OCI-LY3 (cell line): ENCODE measurements at regions not wholly inside any gene's neighbourhood (a gene's known extent, or its start where the extent isn't known, plus 50 kb on each side); places are given as distances from the start of the nearest gene placed in this dataset.

Experiments used
- H2AFZ ChIP-seq: fragments of 200-600, 300-600 bp; shearing (Covaris generic); 2 replicates; pipeline ENCODE4 v1.6.0; 2014; ENCODE audit warnings: antibody characterized with exemption, low read depth, low read length
- H3K27ac ChIP-seq: fragments of 200-600, 300-600 bp; sonication (generic); 2 replicates; pipeline ENCODE4 v1.5.1; 2014; ENCODE audit warnings: mild to moderate bottlenecking, low read length, moderate library complexity, mixed read lengths
- H3K27me3 ChIP-seq: fragments of 200-600, 300-600 bp; sonication (generic); 2 replicates; pipeline ENCODE4 v1.6.1; 2014; ENCODE audit warnings: low read depth, low read length, mixed read lengths
- H3K36me3 ChIP-seq: fragments of 200-600, 300-600 bp; sonication (generic); replicated peaks from 2 replicates; pipeline ENCODE3; 2014; ENCODE audit warnings: low read depth, low read length, mixed read lengths
- H3K4me1 ChIP-seq: fragments of 300-600, 200-600 bp; sonication (generic); 2 replicates; pipeline ENCODE4 v1.6.1; 2014; ENCODE audit warnings: low read length, mixed read lengths
- H3K4me2 ChIP-seq: fragments of 200-600, 300-600 bp; sonication (generic); 2 replicates; pipeline ENCODE4 v1.6.1; 2014; ENCODE audit warnings: low read length, mixed read lengths
- H3K4me3 ChIP-seq: fragments of 300-600, 200-600 bp; sonication (generic); 2 replicates; pipeline ENCODE4 v1.5.1; 2014; ENCODE audit warnings: antibody characterized with exemption, mild to moderate bottlenecking, low read length, moderate library complexity
- H3K79me2 ChIP-seq: fragments of 300-600, 200-600 bp; shearing (Covaris generic); 2 replicates; pipeline ENCODE4 v1.6.1; 2014; ENCODE audit warnings: mild to moderate bottlenecking, low read length, mixed read lengths
- H3K9ac ChIP-seq: fragments of 300-600, 200-600 bp; shearing (Covaris generic); 2 replicates; pipeline ENCODE4 v1.6.0; 2014; ENCODE audit warnings: mild to moderate bottlenecking, low read length, moderate library complexity
- H3K9me3 ChIP-seq: fragments of 200-600, 300-600 bp; shearing (Covaris generic); 2 replicates; pipeline ENCODE4 v1.6.1; 2014; ENCODE audit warnings: low read length, mixed read lengths; ENCODE audit not compliant: insufficient read depth
- H4K20me1 ChIP-seq: fragments of 200-600, 300-600 bp; sonication (generic); 2 replicates; pipeline ENCODE4 v1.6.1; 2016; ENCODE audit warnings: low read length, mixed read lengths; ENCODE audit not compliant: insufficient read depth
- EZH2phosphoT487 ChIP-seq: fragments of 200-600 bp; shearing (Covaris generic); IDR thresholded peaks from 2 replicates; pipeline ENCODE4 v1.6.1; 2018; ENCODE audit warnings: antibody characterized with exemption, mixed run types, low read depth
- TF ChIP-seq, protein P1 (sequence below): fragments of 200-600, 300-600 bp; sonication (generic); IDR thresholded peaks from 2 replicates; pipeline ENCODE4 v1.5.1; 2014; ENCODE audit warnings: antibody characterized with exemption, low read length, low read depth

DNA sequence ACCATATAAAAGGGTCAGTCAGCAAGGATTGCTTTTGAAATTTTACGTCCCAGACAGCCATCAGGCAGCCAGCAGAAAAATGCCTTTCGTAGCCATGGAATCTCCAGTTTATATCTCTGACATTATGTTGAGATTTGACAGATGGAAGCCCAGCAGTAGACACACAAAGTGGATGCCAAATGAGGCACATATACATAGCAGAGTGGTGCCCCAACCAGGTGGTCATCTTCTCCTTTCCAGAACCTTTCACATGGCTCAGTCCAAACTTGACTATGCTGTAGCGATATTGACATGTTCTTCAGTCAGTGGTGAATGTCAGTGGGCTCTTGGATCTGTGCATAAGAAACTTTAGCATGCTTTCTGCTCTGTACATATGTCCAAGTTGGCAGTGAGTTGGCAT, 123.3 kb upstream of the GBE1 start:
- Histone ChIP-seq H2AFZ (no peak overlapping the region), H3K27me3 (no peaks in the 10 kb centered on the region), H3K27ac (no peak overlapping the region), H4K20me1 (no peaks in the 10 kb centered on the region), H3K79me2 (no peaks in the 10 kb centered on the region), H3K36me3 (no peaks in the 10 kb centered on the region), H3K9ac (no peak overlapping the region), H3K9me3 (no peaks in the 10 kb centered on the region), H3K4me1 (no peaks in the 10 kb centered on the region), H3K4me3 (no peak overlapping the region), H3K4me2 (no peak overlapping the region)
- TF ChIP-seq, protein P1, sequence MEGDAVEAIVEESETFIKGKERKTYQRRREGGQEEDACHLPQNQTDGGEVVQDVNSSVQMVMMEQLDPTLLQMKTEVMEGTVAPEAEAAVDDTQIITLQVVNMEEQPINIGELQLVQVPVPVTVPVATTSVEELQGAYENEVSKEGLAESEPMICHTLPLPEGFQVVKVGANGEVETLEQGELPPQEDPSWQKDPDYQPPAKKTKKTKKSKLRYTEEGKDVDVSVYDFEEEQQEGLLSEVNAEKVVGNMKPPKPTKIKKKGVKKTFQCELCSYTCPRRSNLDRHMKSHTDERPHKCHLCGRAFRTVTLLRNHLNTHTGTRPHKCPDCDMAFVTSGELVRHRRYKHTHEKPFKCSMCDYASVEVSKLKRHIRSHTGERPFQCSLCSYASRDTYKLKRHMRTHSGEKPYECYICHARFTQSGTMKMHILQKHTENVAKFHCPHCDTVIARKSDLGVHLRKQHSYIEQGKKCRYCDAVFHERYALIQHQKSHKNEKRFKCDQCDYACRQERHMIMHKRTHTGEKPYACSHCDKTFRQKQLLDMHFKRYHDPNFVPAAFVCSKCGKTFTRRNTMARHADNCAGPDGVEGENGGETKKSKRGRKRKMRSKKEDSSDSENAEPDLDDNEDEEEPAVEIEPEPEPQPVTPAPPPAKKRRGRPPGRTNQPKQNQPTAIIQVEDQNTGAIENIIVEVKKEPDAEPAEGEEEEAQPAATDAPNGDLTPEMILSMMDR = no peak
- no peak for TF ChIP-seq EZH2phosphoT487

DNA sequence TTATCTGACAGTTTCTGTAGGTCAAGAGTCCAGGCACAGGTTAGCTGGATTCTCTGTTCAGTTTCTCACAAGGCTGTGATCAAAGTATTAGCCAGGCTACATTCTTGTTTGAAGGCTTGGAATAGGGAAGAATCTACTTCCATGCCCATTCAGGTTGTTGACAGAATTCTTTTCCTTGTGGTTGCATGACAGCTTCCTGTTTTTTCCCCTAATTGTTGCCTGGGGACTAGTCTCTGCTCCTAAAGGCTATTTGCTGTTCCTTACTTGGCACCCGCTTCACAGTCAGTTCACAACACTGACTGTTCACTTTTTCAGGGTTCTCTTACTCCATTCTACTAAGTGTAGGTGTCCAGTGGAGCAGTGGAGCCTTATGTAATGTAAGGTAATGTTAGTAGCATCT, 115.4 kb upstream of the GBE1 start:
- no peaks in the 10 kb centered on the region for H3K4me1 ChIP-seq
- H3K9me3 ChIP-seq = no peaks in the 10 kb centered on the region
- H3K27ac ChIP-seq = no peak overlapping the region
- H3K4me2 ChIP-seq = no peak overlapping the region
- H3K27me3 ChIP-seq = no peaks in the 10 kb centered on the region
- H3K4me3 ChIP-seq = no peak overlapping the region
- no peak overlapping the region for H2AFZ ChIP-seq
- TF ChIP-seq, protein P1 = no peak
- TF ChIP-seq EZH2phosphoT487 = no peak
- H3K36me3 ChIP-seq = no peaks in the 10 kb centered on the region
- no peak overlapping the region for H3K9ac ChIP-seq
- H4K20me1 ChIP-seq = no peaks in the 10 kb centered on the region
- H3K79me2 ChIP-seq = no peaks in the 10 kb centered on the region

DNA sequence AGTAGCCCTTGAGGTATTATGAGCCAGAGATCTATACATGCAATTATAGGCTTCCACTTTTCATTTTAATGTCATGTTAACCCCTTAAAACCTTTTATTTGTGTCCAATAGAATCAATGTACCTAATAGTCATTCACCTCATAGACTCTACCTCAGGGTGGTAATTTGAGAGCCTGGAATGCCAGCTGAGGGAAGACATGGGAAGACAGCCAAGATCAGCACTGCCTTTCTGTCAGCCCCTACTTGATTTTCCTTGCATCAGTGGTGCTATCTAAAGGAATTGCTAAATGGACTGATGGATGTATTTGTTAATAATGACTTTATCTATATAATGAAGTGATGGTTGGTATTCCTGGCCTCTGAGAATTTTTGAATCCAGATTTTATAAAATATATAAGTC, 113.3 kb upstream of the GBE1 start:
- Histone ChIP-seq H3K9me3 (no peaks in the 10 kb centered on the region), H3K4me1 (no peaks in the 10 kb centered on the region), H3K79me2 (no peaks in the 10 kb centered on the region), H3K9ac (no peak overlapping the region), H2AFZ (no peak overlapping the region), H4K20me1 (no peaks in the 10 kb centered on the region), H3K36me3 (no peaks in the 10 kb centered on the region), H3K4me3 (no peak overlapping the region), H3K4me2 (no peak overlapping the region), H3K27me3 (no peaks in the 10 kb centered on the region), H3K27ac (no peak overlapping the region)
- TF ChIP-seq, protein P1 = no peak
- TF ChIP-seq EZH2phosphoT487 = no peak

DNA sequence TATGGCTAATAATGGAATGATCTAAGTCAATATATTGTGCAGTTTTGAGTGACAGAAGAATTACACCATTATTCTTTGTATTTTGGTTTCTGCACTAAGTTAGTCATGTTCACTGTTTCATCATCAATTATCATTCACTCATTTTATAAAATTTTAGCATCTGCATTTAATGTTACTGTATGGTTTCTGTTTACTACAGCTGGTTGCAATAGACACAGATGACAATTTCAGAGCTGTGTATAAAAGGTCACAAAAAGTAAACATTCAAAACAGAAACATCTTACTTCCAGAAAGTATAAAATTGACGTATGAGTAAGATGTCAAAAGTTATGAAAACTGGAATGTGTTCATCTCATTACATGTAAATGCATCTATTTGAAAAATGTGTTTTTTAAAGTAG, 111.1 kb upstream of the GBE1 start:
- no peak overlapping the region for H2AFZ ChIP-seq
- H3K4me1 ChIP-seq = no peaks in the 10 kb centered on the region
- no peaks in the 10 kb centered on the region for H3K36me3 ChIP-seq
- no peak overlapping the region for H3K4me2 ChIP-seq
- H3K4me3 ChIP-seq = no peak overlapping the region
- no peaks in the 10 kb centered on the region for H3K79me2 ChIP-seq
- H3K27me3 ChIP-seq = no peaks in the 10 kb centered on the region
- no peak overlapping the region for H3K27ac ChIP-seq
- no peak overlapping the region for H3K9ac ChIP-seq
- TF ChIP-seq, protein P1 = no peak
- no peak for TF ChIP-seq EZH2phosphoT487
- no peaks in the 10 kb centered on the region for H3K9me3 ChIP-seq
- no peaks in the 10 kb centered on the region for H4K20me1 ChIP-seq
